CD8-positive, alpha-beta memory T cell (primary cell): ENCODE measurements at regions not wholly inside any gene's neighbourhood (a gene's known extent, or its start where the extent isn't known, plus 50 kb on each side); places are given as distances from the start of the nearest gene placed in this dataset.
A peak's percentile ranks its signal among the peaks of the same experiment; 100 is the strongest.
"Not testable (repeated sequence)": the region's sequence is repeated elsewhere in the genome, so short reads cannot be mapped to it uniquely, and the experiment has no call there.

Experiments
- CTCF ChIA-PET: fragments of 350-600 bp; sonication (Branson Sonifier 250); formaldehyde crosslinking; loops from one replicate; lab custom pipeline; 2021; ENCODE audit warnings: antibody characterized with exemption; lab: Charles Lee
- POLR2A ChIA-PET: fragments of 350-600 bp; sonication (Branson Sonifier 250); formaldehyde crosslinking; loops from one replicate; lab custom pipeline; 2021; ENCODE audit warnings: antibody characterized with exemption; lab: Charles Lee
- DNase-seq, 5 donors: peaks; one replicate each; pipeline versions ENCODE4 v3.0.0 to v3.0.0-alpha.2; 2020 to 2022; ENCODE audit warnings: mixed read lengths in 1 of 5
- H3K27ac ChIP-seq: one replicate; pipeline ENCODE4 v1.7.0; 2013; ENCODE audit warnings: low read depth, mild to moderate bottlenecking, low read length, moderate library complexity
- H3K27me3 ChIP-seq: 2 replicates; pipeline ENCODE4 v1.7.0; 2013; ENCODE audit warnings: low read length, mild to moderate bottlenecking; ENCODE audit not compliant: insufficient read depth, poor library complexity, severe bottlenecking
- H3K36me3 ChIP-seq: 2 replicates; pipeline ENCODE4 v1.7.0; 2013; ENCODE audit warnings: mild to moderate bottlenecking, low read length, moderate library complexity; ENCODE audit not compliant: insufficient read depth
- H3K4me1 ChIP-seq: 2 replicates; pipeline ENCODE4 v1.7.0; 2013; ENCODE audit warnings: mild to moderate bottlenecking, low read length, moderate library complexity; ENCODE audit not compliant: insufficient read depth
- H3K4me3 ChIP-seq: 2 replicates; pipeline ENCODE4 v1.7.0; 2013; ENCODE audit warnings: mild to moderate bottlenecking, low read length
- H3K9me3 ChIP-seq: 2 replicates; pipeline ENCODE4 v1.7.0; 2013; ENCODE audit warnings: mild to moderate bottlenecking, low read length
- H3K27ac Mint-ChIP-seq, 8 donors: one replicate each; pipeline ENCODE4 v1.8.0; 2020 to 2021; ENCODE audit warnings: mixed read lengths in 8 of 8, mild to moderate bottlenecking in 6 of 8, inconsistent platforms in 3 of 8, moderate library complexity in 3 of 8
- H3K27me3 Mint-ChIP-seq, 2 donors: one replicate each; pipeline ENCODE4 v1.8.0; 2020 to 2021; ENCODE audit warnings: mixed read lengths in 2 of 2, mild to moderate bottlenecking in 1 of 2, moderate library complexity in 1 of 2
- H3K36me3 Mint-ChIP-seq, 3 donors: one replicate each; pipeline ENCODE4 v1.8.0; 2020 to 2021; ENCODE audit warnings: mixed read lengths in 3 of 3, inconsistent platforms in 1 of 3, mild to moderate bottlenecking in 1 of 3
- H3K4me1 Mint-ChIP-seq, 3 donors: one replicate each; pipeline ENCODE4 v1.8.0; 2020 to 2021; ENCODE audit warnings: mixed read lengths in 3 of 3, inconsistent platforms in 1 of 3, mild to moderate bottlenecking in 1 of 3
- H3K4me3 Mint-ChIP-seq, 7 donors: one replicate each; pipeline ENCODE4 v1.8.0; 2020 to 2021; ENCODE audit warnings: mixed read lengths in 7 of 7, mild to moderate bottlenecking in 6 of 7, moderate library complexity in 4 of 7, inconsistent platforms in 2 of 7
- H3K9me3 Mint-ChIP-seq, 5 donors: one replicate each; pipeline ENCODE4 v1.8.0; 2020 to 2022; ENCODE audit warnings: mixed read lengths in 5 of 5, mild to moderate bottlenecking in 3 of 5, moderate library complexity in 2 of 5, inconsistent platforms in 1 of 5

DNA sequence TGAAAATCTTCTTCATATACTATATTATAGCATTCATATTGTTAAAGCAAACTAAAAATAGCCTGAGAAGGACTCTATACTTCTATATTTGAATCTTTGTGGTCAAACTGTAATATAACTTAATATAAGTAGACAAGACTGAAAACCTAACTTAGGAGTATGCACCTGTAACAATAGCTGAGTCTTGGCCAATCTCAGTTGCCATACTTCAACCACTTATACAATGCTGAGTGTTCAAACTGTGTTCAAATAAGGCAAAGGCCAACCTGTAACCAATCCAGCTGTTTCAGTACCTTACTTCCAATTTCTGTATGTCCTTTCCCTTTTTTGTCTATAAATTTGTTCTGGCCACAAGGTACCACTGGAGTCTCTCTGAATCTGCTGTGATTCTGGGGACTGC is 1360.8 kb upstream of the CDH9 start:
- DNase-seq = no peak
- H3K27ac Mint-ChIP-seq = no peak overlapping the region
- ChIA-PET CTCF (no interaction called here), POLR2A (no interaction called here)
- H3K9me3 Mint-ChIP-seq = peaks cover 2 to 22% (median 6%) of the 10 kb centered on the region in 5 donors
- no peaks in the 10 kb centered on the region for H3K36me3 Mint-ChIP-seq
- H3K36me3 ChIP-seq = no peaks in the 10 kb centered on the region
- no peaks in the 10 kb centered on the region for H3K9me3 ChIP-seq
- H3K27me3 ChIP-seq = no peaks in the 10 kb centered on the region
- no peaks in the 10 kb centered on the region for H3K27me3 Mint-ChIP-seq
- no peak overlapping the region for H3K27ac ChIP-seq
- H3K4me1 Mint-ChIP-seq = no peaks in the 10 kb centered on the region
- H3K4me3 ChIP-seq = no peak overlapping the region
- no peak overlapping the region for H3K4me3 Mint-ChIP-seq
- no peaks in the 10 kb centered on the region for H3K4me1 ChIP-seq

DNA sequence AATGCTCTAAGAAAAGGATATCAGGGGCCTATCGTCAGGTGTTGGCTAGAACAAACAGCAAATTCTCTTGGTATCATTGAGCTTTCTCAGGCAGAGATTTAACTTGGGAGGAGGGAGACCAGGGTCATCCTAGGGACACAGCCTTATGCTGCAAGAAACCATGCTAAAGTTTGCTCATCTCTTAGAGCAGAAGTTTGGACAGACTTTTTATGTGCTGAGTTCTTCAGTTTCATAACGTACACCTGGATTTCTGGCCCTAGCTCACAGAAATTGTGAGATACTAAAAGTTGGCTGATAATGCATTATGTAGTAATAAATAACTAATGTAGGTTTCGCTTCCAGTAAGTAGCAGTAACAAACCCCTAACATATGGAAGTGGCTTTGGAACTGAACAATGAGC is 1359.8 kb upstream of the CDH9 start:
- Mint-ChIP-seq H3K36me3 (no peaks in the 10 kb centered on the region), H3K27ac (no peak overlapping the region), H3K27me3 (no peaks in the 10 kb centered on the region), H3K9me3 (peaks cover 2 to 21% (median 6%) of the 10 kb centered on the region in 5 donors), H3K4me1 (no peaks in the 10 kb centered on the region), H3K4me3 (no peak overlapping the region)
- DNase-seq = no peak
- Histone ChIP-seq H3K36me3 (no peaks in the 10 kb centered on the region), H3K27ac (no peak overlapping the region), H3K9me3 (no peaks in the 10 kb centered on the region), H3K4me3 (no peak overlapping the region), H3K4me1 (no peaks in the 10 kb centered on the region), H3K27me3 (no peaks in the 10 kb centered on the region)
- POLR2A ChIA-PET = no interaction called here
- CTCF ChIA-PET = no interaction called here

- POLR2A ChIA-PET = no interaction called here
- no peaks in the 10 kb centered on the region for H3K36me3 Mint-ChIP-seq
- no peak overlapping the region for H3K4me3 Mint-ChIP-seq
- H3K4me1 Mint-ChIP-seq = no peaks in the 10 kb centered on the region
- no peak overlapping the region for H3K4me3 ChIP-seq
- H3K27ac Mint-ChIP-seq = no peak overlapping the region
- H3K4me1 ChIP-seq = no peaks in the 10 kb centered on the region
- H3K27me3 Mint-ChIP-seq = no peaks in the 10 kb centered on the region
- no peaks in the 10 kb centered on the region for H3K27me3 ChIP-seq
- H3K9me3 ChIP-seq = no peaks in the 10 kb centered on the region
- DNase-seq = no peak
- no peak overlapping the region for H3K27ac ChIP-seq
- CTCF ChIA-PET = no interaction called here
- H3K9me3 Mint-ChIP-seq = peaks cover 0 to 20% (median 8%) of the 10 kb centered on the region in 5 donors
- no peaks in the 10 kb centered on the region for H3K36me3 ChIP-seq
Observed at GRCh38 chr5:28397502-28397941, 1359.1 kb upstream of the CDH9 start.

- Mint-ChIP-seq H3K4me1 (no peaks in the 10 kb centered on the region), H3K4me3 (no peak overlapping the region), H3K9me3 (peaks cover 0 to 14% (median 3%) of the 10 kb centered on the region in 5 donors), H3K36me3 (no peaks in the 10 kb centered on the region), H3K27ac (no peak overlapping the region), H3K27me3 (no peaks in the 10 kb centered on the region)
- no peak overlapping the region for H3K27ac ChIP-seq
- no peak overlapping the region for H3K4me3 ChIP-seq
- POLR2A ChIA-PET = no interaction called here
- no peaks in the 10 kb centered on the region for H3K27me3 ChIP-seq
- H3K36me3 ChIP-seq = no peaks in the 10 kb centered on the region
- no peak for DNase-seq
- H3K9me3 ChIP-seq = no peaks in the 10 kb centered on the region
- CTCF ChIA-PET = no interaction called here
- no peaks in the 10 kb centered on the region for H3K4me1 ChIP-seq
Observed at GRCh38 chr5:28391277-28391676, 1352.9 kb upstream of the CDH9 start.

GRCh38 chr5:28390341-28390740 is 1352.0 kb upstream of the CDH9 start:
- Histone ChIP-seq H3K4me1 (no peaks in the 10 kb centered on the region), H3K27me3 (no peaks in the 10 kb centered on the region), H3K4me3 (no peak overlapping the region), H3K36me3 (no peaks in the 10 kb centered on the region), H3K9me3 (no peaks in the 10 kb centered on the region), H3K27ac (no peak overlapping the region)
- H3K9me3 Mint-ChIP-seq = peaks cover 0 to 15% (median 5%) of the 10 kb centered on the region in 5 donors
- ChIA-PET POLR2A (no interaction called here), CTCF (no interaction called here)
- H3K4me3 Mint-ChIP-seq = no peak overlapping the region
- H3K27ac Mint-ChIP-seq = no peak overlapping the region
- no peaks in the 10 kb centered on the region for H3K27me3 Mint-ChIP-seq
- no peaks in the 10 kb centered on the region for H3K4me1 Mint-ChIP-seq
- DNase-seq = no peak
- H3K36me3 Mint-ChIP-seq = no peaks in the 10 kb centered on the region

DNA sequence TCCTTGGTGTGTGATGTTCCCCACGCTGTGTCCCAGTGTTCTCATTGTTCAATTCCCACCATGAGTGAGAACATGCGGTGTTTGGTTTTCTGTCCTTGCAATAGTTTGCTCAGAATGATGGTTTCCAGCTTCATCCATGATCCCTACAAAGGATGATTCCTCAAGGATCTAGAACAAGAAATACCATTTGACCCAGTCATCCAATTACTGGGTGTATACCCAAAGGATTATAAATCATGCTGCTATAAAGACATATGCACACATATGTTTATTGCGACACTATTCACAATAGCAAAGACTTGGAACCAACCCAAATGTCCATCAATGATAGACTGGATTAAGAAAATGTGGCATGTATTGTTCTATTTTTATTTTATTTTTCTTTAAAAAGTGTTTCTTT is 1351.3 kb upstream of the CDH9 start:
- peaks cover 0 to 15% (median 5%) of the 10 kb centered on the region in 5 donors for H3K9me3 Mint-ChIP-seq
- H3K36me3 Mint-ChIP-seq, DNase-seq, H3K27ac ChIP-seq, H3K4me3 Mint-ChIP-seq, H3K4me3 ChIP-seq, H3K27me3 Mint-ChIP-seq, CTCF ChIA-PET, H3K27ac Mint-ChIP-seq, H3K4me1 Mint-ChIP-seq, H3K36me3 ChIP-seq, H3K9me3 ChIP-seq, POLR2A ChIA-PET, H3K27me3 ChIP-seq, H3K4me1 ChIP-seq: not testable (repeated sequence)

DNA sequence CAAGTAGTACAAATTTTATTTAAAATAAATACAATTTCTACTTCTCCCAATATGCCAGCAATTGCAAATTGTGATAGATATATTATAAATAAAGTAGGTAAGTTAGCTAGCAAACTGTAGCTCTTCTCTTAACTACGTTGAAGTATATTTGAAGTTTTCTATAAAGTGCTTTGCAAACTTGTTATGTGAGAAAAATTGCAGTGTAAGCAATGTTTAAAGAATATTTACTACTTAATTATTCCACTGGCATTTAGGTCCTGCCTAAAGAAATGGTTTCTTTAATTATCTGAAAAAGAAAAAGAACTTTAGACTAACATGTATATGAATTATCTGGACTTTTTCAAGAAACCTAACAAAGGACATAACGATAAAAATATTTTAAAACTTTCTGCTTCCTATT is 1350.0 kb upstream of the CDH9 start:
- Histone ChIP-seq H3K4me1 (no peaks in the 10 kb centered on the region), H3K9me3 (no peaks in the 10 kb centered on the region), H3K4me3 (no peak overlapping the region), H3K27ac (no peak overlapping the region), H3K36me3 (no peaks in the 10 kb centered on the region), H3K27me3 (no peaks in the 10 kb centered on the region)
- ChIA-PET POLR2A (no interaction called here), CTCF (no interaction called here)
- no peak overlapping the region for H3K4me3 Mint-ChIP-seq
- H3K9me3 Mint-ChIP-seq = peaks cover 0 to 18% (median 8%) of the 10 kb centered on the region in 5 donors
- no peaks in the 10 kb centered on the region for H3K36me3 Mint-ChIP-seq
- DNase-seq = no peak
- no peak overlapping the region for H3K27ac Mint-ChIP-seq
- H3K27me3 Mint-ChIP-seq = no peaks in the 10 kb centered on the region
- H3K4me1 Mint-ChIP-seq = no peaks in the 10 kb centered on the region

- no peak overlapping the region for H3K27ac Mint-ChIP-seq
- no peaks in the 10 kb centered on the region for H3K36me3 Mint-ChIP-seq
- Histone ChIP-seq H3K36me3 (no peaks in the 10 kb centered on the region), H3K4me3 (no peak overlapping the region), H3K4me1 (no peaks in the 10 kb centered on the region), H3K27me3 (no peaks in the 10 kb centered on the region), H3K27ac (no peak overlapping the region), H3K9me3 (no peaks in the 10 kb centered on the region)
- no peaks in the 10 kb centered on the region for H3K4me1 Mint-ChIP-seq
- H3K9me3 Mint-ChIP-seq = peaks cover 2 to 14% (median 6%) of the 10 kb centered on the region in 5 donors
- no peaks in the 10 kb centered on the region for H3K27me3 Mint-ChIP-seq
- H3K4me3 Mint-ChIP-seq = no peak overlapping the region
- ChIA-PET CTCF (no interaction called here), POLR2A (no interaction called here)
- DNase-seq = no peak
Observed at GRCh38 chr5:28386712-28387111, 1348.3 kb upstream of the CDH9 start.

DNA sequence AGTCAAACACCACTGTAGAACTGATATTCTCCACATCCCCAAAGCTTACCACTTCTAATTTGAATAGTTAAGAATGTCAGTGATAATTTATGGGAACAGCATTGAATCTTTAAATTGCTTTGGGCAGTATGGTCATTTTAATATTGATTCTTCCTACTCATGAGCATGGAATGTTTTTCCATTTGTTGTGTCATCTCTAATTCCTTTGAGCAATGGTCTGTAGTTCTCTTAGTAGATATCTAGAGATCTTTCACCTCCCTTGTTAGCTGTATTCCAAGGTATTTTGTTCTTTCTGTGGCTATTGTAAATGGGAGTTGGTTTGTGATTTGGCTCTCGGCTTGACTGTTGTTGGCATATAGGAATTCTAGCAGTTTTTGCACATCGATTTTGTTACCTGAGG is 1341.8 kb upstream of the CDH9 start:
- H3K9me3 ChIP-seq = no peaks in the 10 kb centered on the region
- POLR2A ChIA-PET = no interaction called here
- DNase-seq = no peak
- CTCF ChIA-PET = no interaction called here
- H3K36me3 Mint-ChIP-seq = no peaks in the 10 kb centered on the region
- H3K27ac ChIP-seq = no peak overlapping the region
- no peaks in the 10 kb centered on the region for H3K4me1 Mint-ChIP-seq
- H3K4me1 ChIP-seq = no peaks in the 10 kb centered on the region
- H3K4me3 Mint-ChIP-seq = peak overlapping the region in 1 of 7 donors; percentile 18
- H3K36me3 ChIP-seq = no peaks in the 10 kb centered on the region
- H3K27me3 Mint-ChIP-seq = no peaks in the 10 kb centered on the region
- H3K27ac Mint-ChIP-seq = no peak overlapping the region
- no peak overlapping the region for H3K4me3 ChIP-seq
- H3K27me3 ChIP-seq = no peaks in the 10 kb centered on the region
- H3K9me3 Mint-ChIP-seq = peaks cover 7 to 24% (median 17%) of the 10 kb centered on the region in 5 donors
